Astrocyte (in vitro differentiated cells and primary cell): ENCODE measurements at regions not wholly inside any gene's neighbourhood (a gene's known extent, or its start where the extent isn't known, plus 50 kb on each side); places are given as distances from the start of the nearest gene placed in this dataset.
"Not testable (repeated sequence)": the region's sequence is repeated elsewhere in the genome, so short reads cannot be mapped to it uniquely, and the experiment has no call there.

Experiments
- CTCF ChIP-seq: IDR thresholded peaks from 2 replicates; pipeline ENCODE4 v1.5.1; 2011; ENCODE audit warnings: low read depth, mild to moderate bottlenecking, inconsistent platforms, low read length, moderate library complexity; ENCODE audit not compliant: insufficient read depth
- EZH2 ChIP-seq: IDR thresholded peaks from 2 replicates; pipeline ENCODE4 v1.6.1; 2012; ENCODE audit warnings: mild to moderate bottlenecking, low read length, inconsistent platforms; ENCODE audit not compliant: insufficient read depth

- not testable (repeated sequence) for TF ChIP-seq CTCF, EZH2
Observed at GRCh38 chr1:182631-183030, 268.8 kb downstream of the OR4F29 start.
